H9 (cell line): ENCODE measurements at regions not wholly inside any gene's neighbourhood (a gene's known extent, or its start where the extent isn't known, plus 50 kb on each side); places are given as distances from the start of the nearest gene placed in this dataset.

Experiments used
- DNase-seq: peaks from one replicate; pipeline ENCODE4 v3.0.0-alpha.2; 2017
- H2AFZ ChIP-seq: one replicate; pipeline ENCODE4 v1.6.1; 2013; ENCODE audit warnings: mild to moderate bottlenecking, low read length, control low read depth, moderate library complexity
- H2AK5ac ChIP-seq: 2 replicates; pipeline ENCODE4 v1.6.1; 2013; ENCODE audit warnings: low read length, control low read depth, mixed read lengths; ENCODE audit not compliant: insufficient read length
- H2BK120ac ChIP-seq: one replicate; pipeline ENCODE4 v1.6.1; 2013; ENCODE audit warnings: low read depth, mild to moderate bottlenecking, low read length, control low read depth, inconsistent platforms; ENCODE audit not compliant: poor library complexity, severe bottlenecking
- H2BK12ac ChIP-seq: 2 replicates; pipeline ENCODE4 v1.6.1; 2013; ENCODE audit warnings: low read length, control low read depth, mixed read lengths, low read depth; ENCODE audit not compliant: insufficient read length
- H2BK15ac ChIP-seq: 2 replicates; pipeline ENCODE4 v1.6.1; 2013; ENCODE audit warnings: low read depth, low read length, control low read depth
- H2BK20ac ChIP-seq: one replicate; pipeline ENCODE4 v1.6.1; 2013; ENCODE audit warnings: low read depth, mild to moderate bottlenecking, low read length, control low read depth, inconsistent platforms; ENCODE audit not compliant: poor library complexity, severe bottlenecking
- H2BK5ac ChIP-seq: 2 replicates; pipeline ENCODE4 v1.6.1; 2013; ENCODE audit warnings: low read length, control low read depth, mixed read lengths; ENCODE audit not compliant: insufficient read length
- H3K14ac ChIP-seq: 2 replicates; pipeline ENCODE4 v1.6.1; 2013; ENCODE audit warnings: low read length, control low read depth; ENCODE audit not compliant: insufficient read depth
- H3K18ac ChIP-seq: 2 replicates; pipeline ENCODE4 v1.6.1; 2013; ENCODE audit warnings: low read depth, mild to moderate bottlenecking, mixed read lengths, low read length, control low read depth; ENCODE audit not compliant: insufficient read length
- H3K23ac ChIP-seq: 2 replicates; pipeline ENCODE4 v1.6.1; 2013; ENCODE audit warnings: low read length, control low read depth, mixed read lengths, low read depth; ENCODE audit not compliant: insufficient read length
- H3K23me2 ChIP-seq: 2 replicates; pipeline ENCODE4 v1.6.1; 2013; ENCODE audit warnings: low read depth, mild to moderate bottlenecking, mixed read lengths, low read length, control low read depth; ENCODE audit not compliant: insufficient read length, poor library complexity, severe bottlenecking
- H3K27ac ChIP-seq: 2 replicates; pipeline ENCODE4 v1.5.1; 2013; ENCODE audit warnings: low read length, control low read depth, mixed read lengths, low read depth; ENCODE audit not compliant: insufficient read length
- H3K27me3 ChIP-seq: 2 replicates; pipeline ENCODE4 v1.6.1; 2013; ENCODE audit warnings: low read length, control low read depth, inconsistent platforms; ENCODE audit not compliant: insufficient read depth
- H3K4ac ChIP-seq: 2 replicates; pipeline ENCODE4 v1.6.1; 2013; ENCODE audit warnings: low read depth, mild to moderate bottlenecking, control low read depth, inconsistent platforms, low read length, moderate library complexity
- H3K4me1 ChIP-seq: 2 replicates; pipeline ENCODE4 v1.6.1; 2013; ENCODE audit warnings: low read length, control low read depth, inconsistent platforms; ENCODE audit not compliant: insufficient read depth
- H3K4me2 ChIP-seq: 2 replicates; pipeline ENCODE4 v1.6.1; 2013; ENCODE audit warnings: low read length, control low read depth, mixed read lengths; ENCODE audit not compliant: insufficient read length, insufficient read depth
- H3K56ac ChIP-seq: 2 replicates; pipeline ENCODE4 v1.6.1; 2013; ENCODE audit warnings: low read depth, mild to moderate bottlenecking, mixed read lengths, low read length, control low read depth; ENCODE audit not compliant: insufficient read length
- H3K79me1 ChIP-seq: 2 replicates; pipeline ENCODE4 v1.6.1; 2013; ENCODE audit warnings: low read depth, mild to moderate bottlenecking, moderate library complexity, low read length, control low read depth, inconsistent platforms; ENCODE audit not compliant: insufficient read depth, poor library complexity, severe bottlenecking
- H3K79me2 ChIP-seq: 2 replicates; pipeline ENCODE4 v1.6.1; 2013; ENCODE audit warnings: low read length, control low read depth, inconsistent platforms; ENCODE audit not compliant: insufficient read depth
- H3K9ac ChIP-seq: 2 replicates; pipeline ENCODE4 v1.6.1; 2013; ENCODE audit warnings: low read length, control low read depth, mixed read lengths; ENCODE audit not compliant: insufficient read length; ENCODE audit errors: extremely low read depth
- H3K9me3 ChIP-seq: one replicate; pipeline ENCODE4 v1.6.1; 2013; ENCODE audit warnings: low read depth, low read length, inconsistent platforms; ENCODE audit not compliant: control insufficient read depth
- H3T11ph ChIP-seq: one replicate; pipeline ENCODE4 v1.6.1; 2013; ENCODE audit warnings: mild to moderate bottlenecking, low read length, control low read depth, inconsistent platforms
- H4K20me1 ChIP-seq: one replicate; pipeline ENCODE4 v1.6.1; 2013; ENCODE audit not compliant: control insufficient read depth, insufficient read length, insufficient read depth
- H4K5ac ChIP-seq: 2 replicates; pipeline ENCODE4 v1.6.1; 2013; ENCODE audit warnings: low read depth, mild to moderate bottlenecking, mixed read lengths, low read length, control low read depth; ENCODE audit not compliant: insufficient read length
- H4K8ac ChIP-seq: replicated peaks from 2 replicates; pipeline ENCODE4 v1.6.1; 2013; ENCODE audit warnings: low read length, control low read depth, mixed read lengths, low read depth; ENCODE audit not compliant: insufficient read length
- H4K91ac ChIP-seq: 2 replicates; pipeline ENCODE4 v1.6.1; 2013; ENCODE audit warnings: low read depth, mild to moderate bottlenecking, moderate library complexity, mixed read lengths, low read length, control low read depth; ENCODE audit not compliant: insufficient read length
- H3K27ac Mint-ChIP-seq, 3 experiments: 2 replicates in 2 of 3; 3 replicates in 1 of 3; pipeline ENCODE4 v1.8.0; 2020 to 2021; ENCODE audit warnings: mixed read lengths in 3 of 3, mild to moderate bottlenecking in 1 of 3, moderate library complexity in 1 of 3
- H3K27me3 Mint-ChIP-seq: 2 replicates; pipeline ENCODE4 v1.8.0; 2021; ENCODE audit warnings: low read depth, mild to moderate bottlenecking, moderate library complexity, mixed read lengths
- H3K36me3 Mint-ChIP-seq, 3 experiments: 2 replicates in 2 of 3; 3 replicates in 1 of 3; pipeline ENCODE4 v1.8.0; 2020 to 2021; ENCODE audit warnings: low read depth in 3 of 3, mixed read lengths in 3 of 3; ENCODE audit not compliant: insufficient read depth in 1 of 3
- H3K4me1 Mint-ChIP-seq, 2 experiments: 2 replicates each; pipeline ENCODE4 v1.8.0; 2020; ENCODE audit warnings: mixed read lengths in 2 of 2
- H3K4me3 Mint-ChIP-seq, 2 experiments: 2 replicates in 1 of 2; 3 replicates in 1 of 2; pipeline ENCODE4 v1.8.0; 2020 to 2021; ENCODE audit warnings: mild to moderate bottlenecking in 2 of 2, mixed read lengths in 2 of 2, moderate library complexity in 1 of 2
- H3K9me3 Mint-ChIP-seq, 2 experiments: 2 replicates in 1 of 2; 3 replicates in 1 of 2; pipeline ENCODE4 v1.8.0; 2020; ENCODE audit warnings: mild to moderate bottlenecking in 2 of 2, mixed read lengths in 2 of 2, moderate library complexity in 1 of 2
- WGBS: extraction: QIAGEN DNeasy Blood & Tissue Kit; methylation state at CpG from one replicate; pipeline ENCODE4 v1.1.7; 2013; ENCODE audit warnings: missing lambda C conversion rate, low lambda C conversion rate, mixed read lengths; ENCODE audit not compliant: insufficient read length; ENCODE audit errors: extremely low coverage; 5-methylcytosine and 5-hydroxymethylcytosine counted together
- TF ChIP-seq, protein P1 (sequence below): fragments of 200-600 bp; sonication (generic); conservative IDR thresholded peaks from 3 replicates; pipeline ENCODE4 v1.8.0; 2021; ENCODE audit warnings: antibody characterized with exemption, mild to moderate bottlenecking

DNA sequence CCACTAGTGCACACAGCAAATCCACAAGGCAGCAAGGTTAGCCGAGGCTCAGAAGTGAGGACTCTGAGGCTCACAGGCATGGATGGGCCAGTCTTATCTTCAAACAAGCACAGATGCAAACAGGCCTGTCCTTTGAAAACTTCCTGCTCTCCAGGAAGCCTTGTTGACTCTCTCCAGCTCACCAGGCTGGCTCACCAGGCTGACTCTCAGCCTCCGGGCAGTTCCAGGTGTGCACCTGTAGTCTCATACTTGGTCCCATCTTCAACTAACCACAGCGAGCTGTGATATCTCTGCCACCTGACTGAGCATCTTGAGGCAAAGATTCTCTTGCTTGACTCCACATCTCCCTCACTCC is 173.9 kb upstream of the ZMIZ1 start:
- H3K14ac ChIP-seq = no peak overlapping the region; the same call in 1 of the 2 replicates
- H3K36me3 Mint-ChIP-seq = no peaks in the 10 kb centered on the region
- H3K27me3 Mint-ChIP-seq = peaks cover 14% of the 10 kb centered on the region
- no peak overlapping the region for H3K56ac ChIP-seq
- no peak overlapping the region for H2BK5ac ChIP-seq
- no peak overlapping the region for H4K91ac ChIP-seq
- no peaks in the 10 kb centered on the region for H3K23me2 ChIP-seq
- no peak overlapping the region for H3K4me3 Mint-ChIP-seq
- H3K9me3 ChIP-seq = no peaks in the 10 kb centered on the region
- H2AFZ ChIP-seq = no peak overlapping the region
- DNase-seq = no peak
- H2AK5ac ChIP-seq = no peak overlapping the region
- H3K23ac ChIP-seq = no peak overlapping the region
- no peak overlapping the region for H2BK12ac ChIP-seq
- no peak overlapping the region for H3T11ph ChIP-seq
- H3K18ac ChIP-seq = no peak overlapping the region
- H3K9ac ChIP-seq = no peak overlapping the region
- H3K4me1 ChIP-seq = no peaks in the 10 kb centered on the region; the same call in 1 of the 2 replicates
- no peak overlapping the region for H3K27ac ChIP-seq
- no peak overlapping the region for H3K27ac Mint-ChIP-seq
- H3K79me2 ChIP-seq = no peaks in the 10 kb centered on the region
- H3K27me3 ChIP-seq = no peaks in the 10 kb centered on the region
- no peak overlapping the region for H3K4me2 ChIP-seq
- no peaks in the 10 kb centered on the region for H4K20me1 ChIP-seq
- H3K4ac ChIP-seq = no peak overlapping the region
- no peaks in the 10 kb centered on the region for H3K9me3 Mint-ChIP-seq
- H4K5ac ChIP-seq = no peak overlapping the region
- no peak overlapping the region for H2BK15ac ChIP-seq
- H4K8ac ChIP-seq = no peak overlapping the region
- WGBS = no CpG with 5 or more reads among the region's 3 CpGs
- TF ChIP-seq, protein P1, sequence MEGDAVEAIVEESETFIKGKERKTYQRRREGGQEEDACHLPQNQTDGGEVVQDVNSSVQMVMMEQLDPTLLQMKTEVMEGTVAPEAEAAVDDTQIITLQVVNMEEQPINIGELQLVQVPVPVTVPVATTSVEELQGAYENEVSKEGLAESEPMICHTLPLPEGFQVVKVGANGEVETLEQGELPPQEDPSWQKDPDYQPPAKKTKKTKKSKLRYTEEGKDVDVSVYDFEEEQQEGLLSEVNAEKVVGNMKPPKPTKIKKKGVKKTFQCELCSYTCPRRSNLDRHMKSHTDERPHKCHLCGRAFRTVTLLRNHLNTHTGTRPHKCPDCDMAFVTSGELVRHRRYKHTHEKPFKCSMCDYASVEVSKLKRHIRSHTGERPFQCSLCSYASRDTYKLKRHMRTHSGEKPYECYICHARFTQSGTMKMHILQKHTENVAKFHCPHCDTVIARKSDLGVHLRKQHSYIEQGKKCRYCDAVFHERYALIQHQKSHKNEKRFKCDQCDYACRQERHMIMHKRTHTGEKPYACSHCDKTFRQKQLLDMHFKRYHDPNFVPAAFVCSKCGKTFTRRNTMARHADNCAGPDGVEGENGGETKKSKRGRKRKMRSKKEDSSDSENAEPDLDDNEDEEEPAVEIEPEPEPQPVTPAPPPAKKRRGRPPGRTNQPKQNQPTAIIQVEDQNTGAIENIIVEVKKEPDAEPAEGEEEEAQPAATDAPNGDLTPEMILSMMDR = no peak
- no peaks in the 10 kb centered on the region for H3K79me1 ChIP-seq
- H2BK120ac ChIP-seq = no peak overlapping the region
- H3K4me1 Mint-ChIP-seq = peaks cover 43 to 45% of the 10 kb centered on the region in 2 experiments
- no peak overlapping the region for H2BK20ac ChIP-seq
